ENCODE measurements at regions not wholly inside any gene's neighbourhood (a gene's known extent, or its start where the extent isn't known, plus 50 kb on each side); places are given as distances from the start of the nearest gene placed in this dataset.

DNA sequence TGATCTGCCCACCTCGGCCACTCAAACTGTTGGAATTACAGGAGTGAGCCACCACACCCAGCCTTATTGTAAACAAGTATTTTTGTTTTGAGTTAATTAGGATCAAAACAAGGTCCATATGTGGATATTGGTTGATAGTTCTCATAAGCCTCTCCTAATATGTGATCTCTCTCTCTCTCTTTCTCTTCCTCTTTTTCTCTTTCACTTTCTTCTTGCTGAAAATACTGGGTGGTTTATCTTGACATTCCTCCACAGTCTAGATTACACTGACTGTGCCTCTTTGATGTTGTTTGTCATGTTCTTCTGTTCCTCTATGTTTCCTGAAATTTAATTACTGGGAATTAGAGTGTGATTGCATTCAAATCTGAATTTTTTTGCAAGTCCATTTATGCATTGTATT is 547.5 kb upstream of the NRXN1 start:
- TF ChIP-seq POLR2AphosphoS5 (IDR thresholded peaks at IDR 0.05; ENCODE audit: low read depth) (no peak), EZH2 (IDR thresholded peaks at IDR 0.05; ENCODE audit: low read depth, unreplicated experiment) (no peak), EZH2phosphoT487 (IDR thresholded peaks at IDR 0.05; ENCODE audit: unreplicated experiment) (no peak), ZNF114 (CRISPR knock-in tag; IDR thresholded peaks at IDR 0.05) (no peak), JUNB (IDR thresholded peaks at IDR 0.05; ENCODE audit: unreplicated experiment) (no peak), STAT1 (IDR thresholded peaks at IDR 0.05; ENCODE audit: unreplicated experiment) (no peak), NANOG (IDR thresholded peaks at IDR 0.05; ENCODE audit: borderline replicate concordance) (no peak), CREB1 (CRISPR knock-in tag; IDR thresholded peaks at IDR 0.05; ENCODE audit: low read depth) (no peak), ZNF331 (CRISPR knock-in tag; IDR thresholded peaks at IDR 0.05; ENCODE audit: low read depth) (no peak)
- TF ChIP-seq, protein P1, sequence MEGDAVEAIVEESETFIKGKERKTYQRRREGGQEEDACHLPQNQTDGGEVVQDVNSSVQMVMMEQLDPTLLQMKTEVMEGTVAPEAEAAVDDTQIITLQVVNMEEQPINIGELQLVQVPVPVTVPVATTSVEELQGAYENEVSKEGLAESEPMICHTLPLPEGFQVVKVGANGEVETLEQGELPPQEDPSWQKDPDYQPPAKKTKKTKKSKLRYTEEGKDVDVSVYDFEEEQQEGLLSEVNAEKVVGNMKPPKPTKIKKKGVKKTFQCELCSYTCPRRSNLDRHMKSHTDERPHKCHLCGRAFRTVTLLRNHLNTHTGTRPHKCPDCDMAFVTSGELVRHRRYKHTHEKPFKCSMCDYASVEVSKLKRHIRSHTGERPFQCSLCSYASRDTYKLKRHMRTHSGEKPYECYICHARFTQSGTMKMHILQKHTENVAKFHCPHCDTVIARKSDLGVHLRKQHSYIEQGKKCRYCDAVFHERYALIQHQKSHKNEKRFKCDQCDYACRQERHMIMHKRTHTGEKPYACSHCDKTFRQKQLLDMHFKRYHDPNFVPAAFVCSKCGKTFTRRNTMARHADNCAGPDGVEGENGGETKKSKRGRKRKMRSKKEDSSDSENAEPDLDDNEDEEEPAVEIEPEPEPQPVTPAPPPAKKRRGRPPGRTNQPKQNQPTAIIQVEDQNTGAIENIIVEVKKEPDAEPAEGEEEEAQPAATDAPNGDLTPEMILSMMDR (conservative IDR thresholded peaks at IDR 0.05; ENCODE audit: low read depth in 2 of 2): no peak
- TF ChIP-seq, protein P2, sequence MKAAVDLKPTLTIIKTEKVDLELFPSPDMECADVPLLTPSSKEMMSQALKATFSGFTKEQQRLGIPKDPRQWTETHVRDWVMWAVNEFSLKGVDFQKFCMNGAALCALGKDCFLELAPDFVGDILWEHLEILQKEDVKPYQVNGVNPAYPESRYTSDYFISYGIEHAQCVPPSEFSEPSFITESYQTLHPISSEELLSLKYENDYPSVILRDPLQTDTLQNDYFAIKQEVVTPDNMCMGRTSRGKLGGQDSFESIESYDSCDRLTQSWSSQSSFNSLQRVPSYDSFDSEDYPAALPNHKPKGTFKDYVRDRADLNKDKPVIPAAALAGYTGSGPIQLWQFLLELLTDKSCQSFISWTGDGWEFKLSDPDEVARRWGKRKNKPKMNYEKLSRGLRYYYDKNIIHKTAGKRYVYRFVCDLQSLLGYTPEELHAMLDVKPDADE (IDR thresholded peaks at IDR 0.05): no peak
- TF ChIP-seq, protein P3, sequence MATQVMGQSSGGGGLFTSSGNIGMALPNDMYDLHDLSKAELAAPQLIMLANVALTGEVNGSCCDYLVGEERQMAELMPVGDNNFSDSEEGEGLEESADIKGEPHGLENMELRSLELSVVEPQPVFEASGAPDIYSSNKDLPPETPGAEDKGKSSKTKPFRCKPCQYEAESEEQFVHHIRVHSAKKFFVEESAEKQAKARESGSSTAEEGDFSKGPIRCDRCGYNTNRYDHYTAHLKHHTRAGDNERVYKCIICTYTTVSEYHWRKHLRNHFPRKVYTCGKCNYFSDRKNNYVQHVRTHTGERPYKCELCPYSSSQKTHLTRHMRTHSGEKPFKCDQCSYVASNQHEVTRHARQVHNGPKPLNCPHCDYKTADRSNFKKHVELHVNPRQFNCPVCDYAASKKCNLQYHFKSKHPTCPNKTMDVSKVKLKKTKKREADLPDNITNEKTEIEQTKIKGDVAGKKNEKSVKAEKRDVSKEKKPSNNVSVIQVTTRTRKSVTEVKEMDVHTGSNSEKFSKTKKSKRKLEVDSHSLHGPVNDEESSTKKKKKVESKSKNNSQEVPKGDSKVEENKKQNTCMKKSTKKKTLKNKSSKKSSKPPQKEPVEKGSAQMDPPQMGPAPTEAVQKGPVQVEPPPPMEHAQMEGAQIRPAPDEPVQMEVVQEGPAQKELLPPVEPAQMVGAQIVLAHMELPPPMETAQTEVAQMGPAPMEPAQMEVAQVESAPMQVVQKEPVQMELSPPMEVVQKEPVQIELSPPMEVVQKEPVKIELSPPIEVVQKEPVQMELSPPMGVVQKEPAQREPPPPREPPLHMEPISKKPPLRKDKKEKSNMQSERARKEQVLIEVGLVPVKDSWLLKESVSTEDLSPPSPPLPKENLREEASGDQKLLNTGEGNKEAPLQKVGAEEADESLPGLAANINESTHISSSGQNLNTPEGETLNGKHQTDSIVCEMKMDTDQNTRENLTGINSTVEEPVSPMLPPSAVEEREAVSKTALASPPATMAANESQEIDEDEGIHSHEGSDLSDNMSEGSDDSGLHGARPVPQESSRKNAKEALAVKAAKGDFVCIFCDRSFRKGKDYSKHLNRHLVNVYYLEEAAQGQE (IDR thresholded peaks at IDR 0.05; ENCODE audit: unreplicated experiment): no peak

Measured in GM23338 (cell line).